Esophagus muscularis mucosa (tissue), 4 donors: ENCODE measurements at regions not wholly inside any gene's neighbourhood (a gene's known extent, or its start where the extent isn't known, plus 50 kb on each side); places are given as distances from the start of the nearest gene placed in this dataset.

Experiments used
- CTCF ChIP-seq, 3 experiments: fragments of 200-600 bp in 2 of 3; fragments of 450-650 bp in 1 of 3; sonication (generic) in 2 of 3; IDR thresholded peaks; one replicate each; pipeline ENCODE4 v1.5.1; 2017 to 2019; ENCODE audit warnings: antibody characterized with exemption in 3 of 3, mild to moderate bottlenecking in 2 of 3, moderate library complexity in 1 of 3
- EP300 ChIP-seq: sonication (generic); formaldehyde crosslinking; IDR thresholded peaks from one replicate; pipeline ENCODE4 v1.6.1; 2017; ENCODE audit warnings: antibody characterized with exemption
- POLR2A ChIP-seq: fragments of 450-650 bp; IDR thresholded peaks from one replicate; pipeline ENCODE4 v1.6.1; 2017; ENCODE audit warnings: antibody characterized with exemption, moderate library complexity, mild to moderate bottlenecking, low read depth
- POLR2AphosphoS5 ChIP-seq, 2 donors: sonication (generic); formaldehyde crosslinking; IDR thresholded peaks; one replicate each; pipeline ENCODE4 v1.6.1; 2017; ENCODE audit warnings: antibody characterized with exemption in 2 of 2

DNA sequence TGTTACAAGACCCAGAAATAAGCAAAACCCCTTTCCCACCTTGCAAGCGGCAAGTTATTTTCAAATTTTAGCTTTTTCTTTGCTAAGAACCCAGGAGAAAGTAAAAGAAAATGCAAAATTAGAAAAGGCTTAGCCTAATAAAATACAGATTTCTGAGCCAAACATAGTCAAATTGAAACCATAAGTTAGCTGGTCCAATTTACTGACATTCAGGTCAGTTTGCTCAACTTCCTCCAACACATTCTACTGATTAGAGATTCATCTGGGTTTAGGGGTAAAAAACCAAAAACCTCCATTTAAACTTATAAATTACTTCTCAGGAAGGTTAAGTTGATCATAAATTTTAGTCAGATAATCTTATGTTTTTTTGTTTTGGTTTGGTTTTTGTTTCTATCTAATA, 701.8 kb upstream of the CXADR start:
- TF ChIP-seq CTCF (IDR thresholded peaks at IDR 0.05), result no peak
- TF ChIP-seq EP300, result no peak
- TF ChIP-seq POLR2A, result no peak
- no peak for TF ChIP-seq POLR2AphosphoS5 (IDR thresholded peaks at IDR 0.05)
